ENCODE measurements at regions not wholly inside any gene's neighbourhood (a gene's known extent, or its start where the extent isn't known, plus 50 kb on each side); places are given as distances from the start of the nearest gene placed in this dataset.

DNA sequence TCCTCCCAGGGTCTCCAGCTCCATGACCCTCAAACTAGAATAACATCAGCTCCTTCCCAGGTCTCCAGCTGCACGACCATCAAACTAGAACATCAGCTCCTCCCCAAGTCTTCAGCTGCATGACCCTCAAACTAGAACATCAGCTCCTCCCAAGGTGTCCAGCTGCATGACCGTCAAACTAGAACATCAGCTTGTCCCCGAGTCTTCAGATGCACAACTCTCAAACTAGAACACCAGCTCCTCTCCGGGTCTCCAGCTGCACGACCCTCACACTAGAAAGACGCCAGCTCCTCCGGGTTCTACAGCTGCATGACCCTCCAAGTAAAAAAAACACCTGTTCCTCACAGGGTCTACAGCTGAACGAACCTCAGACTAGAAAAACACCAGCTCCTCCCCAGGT is 312.9 kb upstream of the TFPI start:
- no TSS peak for BruUV-seq (replicated peaks)
- no peaks in the 10 kb centered on the region for H3K9me1 ChIP-seq (ENCODE audit: insufficient read depth, low read length)
- H4K5ac ChIP-seq (ENCODE audit: low read depth, low read length): no peak overlapping the region
- H3K56ac ChIP-seq (ENCODE audit: extremely low read depth, insufficient read depth, low read length): no peak overlapping the region
- 79% methylated on average over 7 of the region's 8 CpGs; no CpG with 5 or more reads in 1 of the 2 experiments for WGBS, 2 experiments (ENCODE audit: extremely low coverage in 2 of 2, insufficient read length in 1 of 2)
- no peak overlapping the region for H2BK120ac ChIP-seq (ENCODE audit: low read depth, low read length)
- no peak overlapping the region for H2BK20ac ChIP-seq (ENCODE audit: low read depth, low read length)
- CTCF ChIA-PET: interaction anchor here (1.6 kb wide), 1 partner anchor 10 kb away, joined by 5 read pairs; no protein-coding TSS in a partner anchor
- intact Hi-C loops (cut with micrococcal nuclease): no loop called here
- POLR2A ChIA-PET (ENCODE audit: unreplicated experiment): no interaction called here
- H3K4me2 ChIP-seq (ENCODE audit: low read depth, low read length): no peak overlapping the region
- no peaks in the 10 kb centered on the region; the same call in 1 of the 2 replicates for H3K9me3 ChIP-seq (ENCODE audit: control insufficient read depth, insufficient read depth, low read length)
- no peak overlapping the region for H3K18ac ChIP-seq (ENCODE audit: low read depth, low read length)
- ATAC-seq (ENCODE audit: low read depth): no peak
- no peak overlapping the region for H4K8ac ChIP-seq (ENCODE audit: low read depth in 2 of 2, low read length in 2 of 2)
- H3K27ac ChIP-seq (ENCODE audit: insufficient read depth, low read length): no peak overlapping the region
- H2BK15ac ChIP-seq (ENCODE audit: low read depth, low read length): no peak overlapping the region
- no peaks in the 10 kb centered on the region for H3K4me1 ChIP-seq (ENCODE audit: control insufficient read depth, insufficient read depth, low read length)
- in situ Hi-C loops (cut with MboI; ENCODE audit: low sequenced_read_pairs): no loop called here
- no peak overlapping the region for H2AFZ ChIP-seq (replicated peaks; ENCODE audit: low read length, poor library complexity)
- no peak for DNase-seq
- H3K9ac ChIP-seq (ENCODE audit: low read depth, low read length): no peak overlapping the region
- H2BK5ac ChIP-seq (ENCODE audit: low read depth, low read length, poor library complexity, severe bottlenecking): no peak overlapping the region
- no peak for TF ChIP-seq MAFK (IDR thresholded peaks at IDR 0.05; ENCODE audit: low read depth, low read length)
- no peak for TF ChIP-seq CHD1 (IDR thresholded peaks at IDR 0.05; ENCODE audit: low read depth, low read length)
- TF ChIP-seq CEBPB (IDR thresholded peaks at IDR 0.05; ENCODE audit: low read depth, low read length): no peak
- TF ChIP-seq RAD21 (IDR thresholded peaks at IDR 0.05; ENCODE audit: low read length): no peak
- TF ChIP-seq BHLHE40 (IDR thresholded peaks at IDR 0.05; ENCODE audit: low read depth, low read length): no peak
- TF ChIP-seq, protein P1, sequence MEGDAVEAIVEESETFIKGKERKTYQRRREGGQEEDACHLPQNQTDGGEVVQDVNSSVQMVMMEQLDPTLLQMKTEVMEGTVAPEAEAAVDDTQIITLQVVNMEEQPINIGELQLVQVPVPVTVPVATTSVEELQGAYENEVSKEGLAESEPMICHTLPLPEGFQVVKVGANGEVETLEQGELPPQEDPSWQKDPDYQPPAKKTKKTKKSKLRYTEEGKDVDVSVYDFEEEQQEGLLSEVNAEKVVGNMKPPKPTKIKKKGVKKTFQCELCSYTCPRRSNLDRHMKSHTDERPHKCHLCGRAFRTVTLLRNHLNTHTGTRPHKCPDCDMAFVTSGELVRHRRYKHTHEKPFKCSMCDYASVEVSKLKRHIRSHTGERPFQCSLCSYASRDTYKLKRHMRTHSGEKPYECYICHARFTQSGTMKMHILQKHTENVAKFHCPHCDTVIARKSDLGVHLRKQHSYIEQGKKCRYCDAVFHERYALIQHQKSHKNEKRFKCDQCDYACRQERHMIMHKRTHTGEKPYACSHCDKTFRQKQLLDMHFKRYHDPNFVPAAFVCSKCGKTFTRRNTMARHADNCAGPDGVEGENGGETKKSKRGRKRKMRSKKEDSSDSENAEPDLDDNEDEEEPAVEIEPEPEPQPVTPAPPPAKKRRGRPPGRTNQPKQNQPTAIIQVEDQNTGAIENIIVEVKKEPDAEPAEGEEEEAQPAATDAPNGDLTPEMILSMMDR (conservative IDR thresholded peaks at IDR 0.05; ENCODE audit: low read depth, low read length): no peak
- TF ChIP-seq, protein P2, sequence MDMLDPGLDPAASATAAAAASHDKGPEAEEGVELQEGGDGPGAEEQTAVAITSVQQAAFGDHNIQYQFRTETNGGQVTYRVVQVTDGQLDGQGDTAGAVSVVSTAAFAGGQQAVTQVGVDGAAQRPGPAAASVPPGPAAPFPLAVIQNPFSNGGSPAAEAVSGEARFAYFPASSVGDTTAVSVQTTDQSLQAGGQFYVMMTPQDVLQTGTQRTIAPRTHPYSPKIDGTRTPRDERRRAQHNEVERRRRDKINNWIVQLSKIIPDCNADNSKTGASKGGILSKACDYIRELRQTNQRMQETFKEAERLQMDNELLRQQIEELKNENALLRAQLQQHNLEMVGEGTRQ (IDR thresholded peaks at IDR 0.05; ENCODE audit: low read depth, low read length): no peak
- no peak for TF ChIP-seq MXI1 (IDR thresholded peaks at IDR 0.05; ENCODE audit: borderline replicate concordance, low read depth, low read length)
- no peak for TF ChIP-seq POLR2A (IDR thresholded peaks at IDR 0.05; ENCODE audit: low read depth, low read length)
- TF ChIP-seq SMC3 (IDR thresholded peaks at IDR 0.05; ENCODE audit: low read depth, low read length): no peak
- TF ChIP-seq, protein P3, sequence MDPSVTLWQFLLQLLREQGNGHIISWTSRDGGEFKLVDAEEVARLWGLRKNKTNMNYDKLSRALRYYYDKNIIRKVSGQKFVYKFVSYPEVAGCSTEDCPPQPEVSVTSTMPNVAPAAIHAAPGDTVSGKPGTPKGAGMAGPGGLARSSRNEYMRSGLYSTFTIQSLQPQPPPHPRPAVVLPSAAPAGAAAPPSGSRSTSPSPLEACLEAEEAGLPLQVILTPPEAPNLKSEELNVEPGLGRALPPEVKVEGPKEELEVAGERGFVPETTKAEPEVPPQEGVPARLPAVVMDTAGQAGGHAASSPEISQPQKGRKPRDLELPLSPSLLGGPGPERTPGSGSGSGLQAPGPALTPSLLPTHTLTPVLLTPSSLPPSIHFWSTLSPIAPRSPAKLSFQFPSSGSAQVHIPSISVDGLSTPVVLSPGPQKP (IDR thresholded peaks at IDR 0.05; ENCODE audit: borderline replicate concordance, low read depth, low read length): no peak
- TF ChIP-seq RCOR1 (IDR thresholded peaks at IDR 0.05; ENCODE audit: insufficient replicate concordance, low read length): no peak
- no peak for TF ChIP-seq FOS (IDR thresholded peaks at IDR 0.05; ENCODE audit: low read depth, low read length)
- no peak for TF ChIP-seq MAZ (IDR thresholded peaks at IDR 0.05; ENCODE audit: borderline replicate concordance, low read depth, low read length)
- H3K36me3 ChIP-seq (ENCODE audit: control insufficient read depth, insufficient read depth, low read length): no peaks in the 10 kb centered on the region
- dilution Hi-C loops (cut with HindIII; ENCODE audit: low sequenced_read_pairs, unreplicated experiment): no loop called here
- no peak overlapping the region for H2AK9ac ChIP-seq (replicated peaks; ENCODE audit: low read depth, low read length, poor library complexity)
- H3K14ac ChIP-seq (replicated peaks; ENCODE audit: low read depth, low read length): no peak overlapping the region
- no peak overlapping the region for H4K91ac ChIP-seq (ENCODE audit: insufficient read depth, low read depth, low read length)
- no peak overlapping the region for H3K4me3 ChIP-seq (ENCODE audit: insufficient read depth, low read depth, low read length)
- H3K79me1 ChIP-seq (ENCODE audit: low read depth in 1 of 2, low read length in 2 of 2): no peaks in the 10 kb centered on the region
- peaks cover 4% of the 10 kb centered on the region for H3K27me3 ChIP-seq (ENCODE audit: control insufficient read depth, insufficient read depth, low read length)
- no peak overlapping the region for H3K4ac ChIP-seq (ENCODE audit: low read depth, low read length)
- H2AK5ac ChIP-seq (ENCODE audit: low read depth, low read length): no peak overlapping the region
- no peaks in the 10 kb centered on the region for H4K20me1 ChIP-seq (ENCODE audit: insufficient read depth, low read length)
- no peak overlapping the region for H3K23ac ChIP-seq (ENCODE audit: low read depth, low read length)
